ENCODE measurements at regions not wholly inside any gene's neighbourhood (a gene's known extent, or its start where the extent isn't known, plus 50 kb on each side); places are given as distances from the start of the nearest gene placed in this dataset.

GRCh38 chr17:12522336-12522735, 143.4 kb upstream of the MYOCD start:
- Histone ChIP-seq H3K27ac (no peak overlapping the region), H3K36me3 (no peaks in the 10 kb centered on the region), H3K4me3 (no peak overlapping the region), H3K9me3 (no peaks in the 10 kb centered on the region), H3K4me1 (peaks cover 0 to 6% (median 0%) of the 10 kb centered on the region in 3 donors), H3K27me3 (no peaks in the 10 kb centered on the region)
- DNase-seq, result no peak
- TF ChIP-seq POLR2A (IDR thresholded peaks at IDR 0.05) (no peak), CTCF (IDR thresholded peaks at IDR 0.05) (no peak)
- WGBS, 2 donors, result 54 to 70% methylated on average over 7 of the region's 7 CpGs
- intact Hi-C loops (cut with DNase I), result no loop called here

- WGBS, 2 donors, result 3 to 5% methylated on average over 6 of the region's 6 CpGs
- no peak for DNase-seq
- no peaks in the 10 kb centered on the region for H3K27me3 ChIP-seq
- peaks cover 0 to 6% (median 0%) of the 10 kb centered on the region in 3 donors for H3K4me1 ChIP-seq
- H3K27ac ChIP-seq, result peak overlapping the region in 1 of 4 donors; percentile 7
- no peaks in the 10 kb centered on the region for H3K9me3 ChIP-seq
- H3K36me3 ChIP-seq, result no peaks in the 10 kb centered on the region
- TF ChIP-seq CTCF (IDR thresholded peaks at IDR 0.05) (no peak), POLR2A (IDR thresholded peaks at IDR 0.05) (no peak)
- intact Hi-C loops (cut with DNase I), result no loop called here
- no peak overlapping the region for H3K4me3 ChIP-seq
Measured at GRCh38 chr17:12522743-12523183, 142.9 kb upstream of the MYOCD start.

- no peaks in the 10 kb centered on the region for H3K27me3 ChIP-seq
- H3K4me1 ChIP-seq, result peaks cover 0 to 6% (median 0%) of the 10 kb centered on the region in 3 donors
- DNase-seq, result no peak
- H3K4me3 ChIP-seq, result no peak overlapping the region
- 66 to 67% methylated on average over 5 of the region's 5 CpGs for WGBS, 2 donors
- no peaks in the 10 kb centered on the region for H3K9me3 ChIP-seq
- no peaks in the 10 kb centered on the region for H3K36me3 ChIP-seq
- intact Hi-C loops (cut with DNase I), result no loop called here
- H3K27ac ChIP-seq, result no peak overlapping the region
- no peak for TF ChIP-seq CTCF (IDR thresholded peaks at IDR 0.05)
- TF ChIP-seq POLR2A (IDR thresholded peaks at IDR 0.05), result no peak
Measured at GRCh38 chr17:12523244-12523643, 142.4 kb upstream of the MYOCD start.

GRCh38 chr17:12528036-12528435, 137.7 kb upstream of the MYOCD start:
- no peaks in the 10 kb centered on the region for H3K36me3 ChIP-seq
- H3K27ac ChIP-seq, result no peak overlapping the region
- no peak overlapping the region for H3K4me3 ChIP-seq
- no peak for TF ChIP-seq POLR2A (IDR thresholded peaks at IDR 0.05)
- TF ChIP-seq CTCF (IDR thresholded peaks at IDR 0.05), result no peak
- intact Hi-C loops (cut with DNase I), result no loop called here
- H3K4me1 ChIP-seq, result peaks cover 0 to 2% (median 0%) of the 10 kb centered on the region in 3 donors
- no peaks in the 10 kb centered on the region for H3K27me3 ChIP-seq
- no peak for DNase-seq
- H3K9me3 ChIP-seq, result no peaks in the 10 kb centered on the region
- 74 to 81% methylated on average over 3 of the region's 3 CpGs for WGBS, 2 donors

GRCh38 chr17:12530161-12530560, 135.5 kb upstream of the MYOCD start:
- TF ChIP-seq CTCF (IDR thresholded peaks at IDR 0.05) (no peak), POLR2A (IDR thresholded peaks at IDR 0.05) (no peak)
- no peak overlapping the region for H3K27ac ChIP-seq
- no peak overlapping the region for H3K4me3 ChIP-seq
- no peak for DNase-seq
- H3K9me3 ChIP-seq, result no peaks in the 10 kb centered on the region
- intact Hi-C loops (cut with DNase I), result no loop called here
- H3K27me3 ChIP-seq, result no peaks in the 10 kb centered on the region
- WGBS, 2 donors, result 82% methylated on average over 4 of the region's 4 CpGs
- H3K36me3 ChIP-seq, result no peaks in the 10 kb centered on the region
- H3K4me1 ChIP-seq, result no peaks in the 10 kb centered on the region
